Hepatocyte (in vitro differentiated cells): ENCODE measurements at regions not wholly inside any gene's neighbourhood (a gene's known extent, or its start where the extent isn't known, plus 50 kb on each side); places are given as distances from the start of the nearest gene placed in this dataset.

ENCODE experiments used
- EZH2 ChIP-seq: fragments of 200-600 bp; sonication (generic); IDR thresholded peaks from 2 replicates; pipeline ENCODE4 v1.6.1; 2016; ENCODE audit warnings: antibody characterized with exemption, mild to moderate bottlenecking, borderline replicate concordance
- TF ChIP-seq, protein P1 (sequence below): fragments of 200-600 bp; sonication (generic); IDR thresholded peaks from 2 replicates; pipeline ENCODE4 v1.5.1; 2016; ENCODE audit warnings: antibody characterized with exemption, mild to moderate bottlenecking; ENCODE audit not compliant: poor library complexity

DNA sequence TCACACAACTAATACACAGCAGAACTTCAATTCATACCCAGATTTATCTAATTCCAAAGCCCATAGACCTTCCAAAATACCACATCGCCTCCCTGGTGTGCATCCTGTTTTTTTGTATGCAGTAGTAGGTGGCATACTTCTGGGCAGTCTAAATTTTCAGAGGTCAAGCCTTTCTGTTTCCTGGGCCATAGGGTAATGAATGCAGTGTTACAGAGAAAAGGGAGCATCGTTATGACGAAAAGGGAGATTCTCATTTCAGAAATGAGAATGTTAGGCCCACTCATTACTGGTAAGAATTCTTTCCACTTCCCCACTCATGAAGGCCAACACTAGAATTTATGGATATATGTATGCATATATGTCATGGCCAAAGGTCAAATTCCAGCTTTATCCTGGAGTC lies 267.8 kb upstream of the ASIC2 start:
- no peak for TF ChIP-seq EZH2
- TF ChIP-seq, protein P1, sequence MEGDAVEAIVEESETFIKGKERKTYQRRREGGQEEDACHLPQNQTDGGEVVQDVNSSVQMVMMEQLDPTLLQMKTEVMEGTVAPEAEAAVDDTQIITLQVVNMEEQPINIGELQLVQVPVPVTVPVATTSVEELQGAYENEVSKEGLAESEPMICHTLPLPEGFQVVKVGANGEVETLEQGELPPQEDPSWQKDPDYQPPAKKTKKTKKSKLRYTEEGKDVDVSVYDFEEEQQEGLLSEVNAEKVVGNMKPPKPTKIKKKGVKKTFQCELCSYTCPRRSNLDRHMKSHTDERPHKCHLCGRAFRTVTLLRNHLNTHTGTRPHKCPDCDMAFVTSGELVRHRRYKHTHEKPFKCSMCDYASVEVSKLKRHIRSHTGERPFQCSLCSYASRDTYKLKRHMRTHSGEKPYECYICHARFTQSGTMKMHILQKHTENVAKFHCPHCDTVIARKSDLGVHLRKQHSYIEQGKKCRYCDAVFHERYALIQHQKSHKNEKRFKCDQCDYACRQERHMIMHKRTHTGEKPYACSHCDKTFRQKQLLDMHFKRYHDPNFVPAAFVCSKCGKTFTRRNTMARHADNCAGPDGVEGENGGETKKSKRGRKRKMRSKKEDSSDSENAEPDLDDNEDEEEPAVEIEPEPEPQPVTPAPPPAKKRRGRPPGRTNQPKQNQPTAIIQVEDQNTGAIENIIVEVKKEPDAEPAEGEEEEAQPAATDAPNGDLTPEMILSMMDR, result no peak
